ENCODE measurements at regions not wholly inside any gene's neighbourhood (a gene's known extent, or its start where the extent isn't known, plus 50 kb on each side); places are given as distances from the start of the nearest gene placed in this dataset.
"Not testable (repeated sequence)": the region's sequence is repeated elsewhere in the genome, so short reads cannot be mapped to it uniquely, and the experiment has no call there.

DNA sequence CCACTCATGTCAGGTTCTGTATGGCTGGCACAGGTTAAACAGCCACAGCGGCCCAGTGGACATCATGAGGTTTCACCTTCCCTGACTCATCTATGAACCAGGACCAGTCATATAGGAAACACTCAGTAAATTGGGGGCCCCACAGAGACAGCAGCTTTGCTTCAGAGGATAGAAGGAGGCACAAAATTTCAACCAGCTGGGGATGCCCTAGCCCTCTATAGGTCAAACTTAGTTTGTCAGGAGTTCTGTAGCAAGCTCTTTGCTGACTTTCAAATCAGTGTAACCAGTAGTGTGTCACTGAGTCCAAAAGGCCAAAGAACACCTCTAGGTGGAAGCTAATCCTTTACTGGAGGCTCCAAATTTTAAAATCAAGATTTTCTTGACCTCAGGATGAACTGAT lies 4157.8 kb upstream of the TPTE start:
- not testable (repeated sequence) for DNase-seq (ENCODE audit: low read depth)

DNA sequence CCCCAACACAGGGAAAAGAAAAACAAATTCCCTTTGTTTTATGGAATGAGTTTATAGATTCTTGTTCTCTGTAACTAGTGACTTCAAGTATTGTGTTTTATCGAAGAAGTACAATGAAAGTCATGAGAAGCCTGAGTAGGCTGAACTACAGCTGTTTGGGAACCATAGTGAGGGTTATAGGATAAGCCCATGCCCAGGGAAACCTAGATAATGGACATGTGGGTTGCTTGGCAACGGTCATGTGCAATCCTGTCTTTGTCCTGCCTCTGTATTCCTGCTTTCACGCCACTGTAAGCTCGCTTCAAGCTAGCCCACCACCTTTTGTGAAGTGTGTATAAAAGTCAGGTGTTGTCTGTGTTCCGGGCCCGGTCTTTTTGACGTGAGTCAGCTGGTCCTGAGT lies 4152.6 kb upstream of the TPTE start:
- not testable (repeated sequence) for DNase-seq (ENCODE audit: low read depth)

DNA sequence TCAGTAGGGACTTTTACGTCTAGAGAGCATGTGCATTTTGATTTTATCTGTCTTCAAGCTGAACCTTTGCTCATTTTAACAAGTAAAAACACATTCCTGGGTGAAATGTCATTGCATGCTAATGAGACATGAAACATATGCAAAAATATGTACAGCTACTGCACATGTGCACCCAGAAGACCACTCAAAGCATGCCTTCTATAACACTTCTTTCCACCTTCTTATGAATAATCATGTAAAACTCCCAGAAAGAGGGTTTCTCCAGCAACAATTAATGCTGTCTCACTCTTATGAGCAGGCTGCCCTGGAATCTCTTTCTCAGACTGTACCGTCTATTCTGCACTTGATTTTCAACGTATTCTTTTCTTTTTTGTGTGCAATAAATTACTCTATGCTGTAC lies 4148.1 kb upstream of the TPTE start:
- DNase-seq (ENCODE audit: low read depth) = peak; percentile 0

DNA sequence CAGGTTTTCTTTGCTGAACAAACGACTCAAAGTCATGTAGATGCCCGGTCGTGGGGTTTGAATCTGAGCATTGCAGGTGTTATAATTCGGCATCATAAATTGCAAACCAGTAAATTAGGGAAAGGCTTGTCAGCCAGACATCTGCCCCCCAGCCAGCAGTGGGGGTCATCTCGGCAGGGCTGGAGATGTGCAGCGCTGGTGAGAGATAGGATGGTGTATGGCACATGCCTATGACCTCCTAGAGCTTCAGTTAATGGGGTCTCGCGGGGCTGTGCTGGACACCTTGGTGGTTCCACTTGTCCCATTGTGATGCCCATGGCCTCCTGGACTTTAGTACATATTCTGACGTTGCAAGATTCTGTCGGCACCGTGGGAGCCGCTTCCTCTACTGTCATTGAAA lies 4147.2 kb upstream of the TPTE start:
- DNase-seq (ENCODE audit: low read depth) = peak; percentile 0

DNA sequence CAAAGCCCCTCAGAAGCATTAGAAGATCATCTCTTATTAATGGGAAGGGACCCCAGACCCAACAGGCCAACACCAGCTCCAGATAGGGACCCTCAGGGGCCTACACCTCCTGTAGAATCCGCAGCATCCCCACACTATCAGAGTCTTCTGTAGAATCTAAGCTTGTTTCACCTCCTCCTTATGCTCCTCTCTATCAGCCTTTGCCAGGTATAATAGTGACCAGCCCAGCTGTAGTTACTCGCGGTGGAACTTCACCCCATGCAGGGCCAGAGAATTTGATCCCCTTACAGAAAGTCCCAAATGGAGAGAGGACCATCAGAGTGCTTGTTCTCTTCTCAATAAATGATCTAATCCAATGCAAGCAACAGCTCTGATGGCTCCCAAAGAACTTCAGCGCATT lies 4146.5 kb upstream of the TPTE start:
- peak; percentile 4 for DNase-seq (ENCODE audit: low read depth)

DNA sequence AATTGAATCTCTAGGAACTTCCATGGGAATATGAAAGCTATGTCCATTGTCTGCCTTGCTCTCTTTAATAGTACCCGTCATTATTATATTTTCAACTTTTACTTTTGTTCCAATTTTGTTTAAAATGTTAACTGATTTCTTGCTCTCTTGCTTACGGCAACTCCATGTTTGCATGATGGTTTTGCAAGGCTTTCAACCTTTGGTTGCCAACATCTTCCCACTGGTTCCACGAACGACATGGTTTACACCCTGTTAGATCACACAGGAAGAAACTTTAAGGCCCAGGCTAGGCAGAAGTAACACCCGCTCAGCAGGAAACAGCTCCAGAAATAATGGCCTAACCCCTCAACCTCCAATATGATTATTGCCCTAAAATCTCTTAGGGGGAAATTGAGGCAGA lies 4145.6 kb upstream of the TPTE start:
- DNase-seq (ENCODE audit: low read depth) = not testable (repeated sequence)

DNA sequence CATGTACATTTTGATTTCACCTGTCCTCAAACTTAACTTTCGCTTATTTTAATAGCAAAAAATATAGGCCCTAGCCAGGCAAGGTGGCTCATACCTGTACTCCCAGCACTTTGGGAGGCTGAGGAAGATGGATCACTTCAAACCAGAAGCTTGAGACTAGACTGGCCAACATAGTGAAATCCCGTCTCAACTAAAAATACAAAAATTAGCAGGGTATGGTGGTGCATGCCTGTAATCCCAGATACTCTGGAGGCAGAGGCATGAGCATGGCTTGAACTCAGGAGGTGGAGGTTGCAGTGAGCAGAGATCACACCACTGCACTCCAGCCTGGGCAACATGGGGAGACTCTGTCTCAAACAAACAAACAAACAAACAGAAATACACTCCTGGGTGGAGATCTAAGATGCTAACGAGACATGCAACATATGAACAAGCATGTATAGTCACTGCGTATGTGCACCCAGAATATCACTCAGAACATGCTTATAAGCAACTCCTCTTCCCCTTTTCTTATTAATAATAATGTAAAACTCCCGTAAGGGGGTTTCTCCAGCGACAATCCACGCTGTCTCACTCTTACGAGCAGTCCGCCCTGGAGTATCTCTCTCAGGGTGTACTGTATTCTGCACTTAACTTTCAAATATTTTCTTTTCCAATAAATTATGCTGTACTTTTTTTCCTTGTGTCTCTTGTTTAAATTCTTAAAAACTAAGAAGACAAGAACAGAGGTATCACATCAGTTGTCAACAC lies 4144.9 kb upstream of the TPTE start:
- DNase-seq (ENCODE audit: low read depth) = not testable (repeated sequence)

Measured in fibroblast of gingiva (primary cell).